ENCODE measurements at regions not wholly inside any gene's neighbourhood (a gene's known extent, or its start where the extent isn't known, plus 50 kb on each side); places are given as distances from the start of the nearest gene placed in this dataset.

GRCh38 chr4:140302151-140302859 is 71.1 kb upstream of the SCOC start:
- DNase-seq, result no peak
- Histone ChIP-seq H3K36me3 (ENCODE audit: control insufficient read depth, insufficient read depth, low read length) (no peaks in the 10 kb centered on the region), H3K4me3 (ENCODE audit: low read length) (no peak overlapping the region), H3K4me1 (ENCODE audit: control insufficient read depth, insufficient read depth, low read length) (no peaks in the 10 kb centered on the region), H3K27ac (ENCODE audit: low read length) (no peak overlapping the region), H3K27me3 (ENCODE audit: control insufficient read depth, insufficient read depth, low read length) (no peaks in the 10 kb centered on the region), H3K9me3 (ENCODE audit: control insufficient read depth, low read depth, low read length) (no peaks in the 10 kb centered on the region)
- WGBS (ENCODE audit: insufficient coverage, low lambda C conversion rate), result 100% methylated on average over 1 of the region's 7 CpGs

GRCh38 chr4:140300271-140300970 is 73.0 kb upstream of the SCOC start:
- Histone ChIP-seq H3K27ac (ENCODE audit: low read length) (no peak overlapping the region), H3K27me3 (ENCODE audit: control insufficient read depth, insufficient read depth, low read length) (no peaks in the 10 kb centered on the region), H3K36me3 (ENCODE audit: control insufficient read depth, insufficient read depth, low read length) (no peaks in the 10 kb centered on the region), H3K9me3 (ENCODE audit: control insufficient read depth, low read depth, low read length) (no peaks in the 10 kb centered on the region), H3K4me3 (ENCODE audit: low read length) (no peak overlapping the region), H3K4me1 (ENCODE audit: control insufficient read depth, insufficient read depth, low read length) (no peaks in the 10 kb centered on the region)
- WGBS (ENCODE audit: insufficient coverage, low lambda C conversion rate), result no CpG with 5 or more reads among the region's 4 CpGs
- no peak for DNase-seq

- Histone ChIP-seq H3K27ac (ENCODE audit: low read length) (no peak overlapping the region), H3K36me3 (ENCODE audit: control insufficient read depth, insufficient read depth, low read length) (no peaks in the 10 kb centered on the region), H3K27me3 (ENCODE audit: control insufficient read depth, insufficient read depth, low read length) (no peaks in the 10 kb centered on the region), H3K4me3 (ENCODE audit: low read length) (no peak overlapping the region), H3K9me3 (ENCODE audit: control insufficient read depth, low read depth, low read length) (no peaks in the 10 kb centered on the region), H3K4me1 (ENCODE audit: control insufficient read depth, insufficient read depth, low read length) (no peaks in the 10 kb centered on the region)
- WGBS (ENCODE audit: insufficient coverage, low lambda C conversion rate), result no CpG with 5 or more reads among the region's 7 CpGs
- no peak for DNase-seq
These were observed 75.4 kb upstream of the SCOC start for GRCh38 chr4:140298001-140298400.

- Histone ChIP-seq H3K27me3 (ENCODE audit: control insufficient read depth, insufficient read depth, low read length) (no peaks in the 10 kb centered on the region), H3K27ac (ENCODE audit: low read length) (no peak overlapping the region), H3K4me3 (ENCODE audit: low read length) (no peak overlapping the region), H3K36me3 (ENCODE audit: control insufficient read depth, insufficient read depth, low read length) (no peaks in the 10 kb centered on the region), H3K9me3 (ENCODE audit: control insufficient read depth, low read depth, low read length) (no peaks in the 10 kb centered on the region), H3K4me1 (ENCODE audit: control insufficient read depth, insufficient read depth, low read length) (no peaks in the 10 kb centered on the region)
- peak; percentile 31 to 58 for DNase-seq
- WGBS (ENCODE audit: insufficient coverage, low lambda C conversion rate), result no CpG with 5 or more reads among the region's 7 CpGs
These were observed 76.2 kb upstream of the SCOC start for GRCh38 chr4:140297221-140297570.

- peak in 1 of 2 donors; percentile 27 for DNase-seq
- Histone ChIP-seq H3K4me3 (ENCODE audit: low read length) (no peak overlapping the region), H3K36me3 (ENCODE audit: control insufficient read depth, insufficient read depth, low read length) (no peaks in the 10 kb centered on the region), H3K4me1 (ENCODE audit: control insufficient read depth, insufficient read depth, low read length) (no peaks in the 10 kb centered on the region), H3K9me3 (ENCODE audit: control insufficient read depth, low read depth, low read length) (no peaks in the 10 kb centered on the region), H3K27me3 (ENCODE audit: control insufficient read depth, insufficient read depth, low read length) (no peaks in the 10 kb centered on the region), H3K27ac (ENCODE audit: low read length) (no peak overlapping the region)
- 27% methylated on average over 2 of the region's 15 CpGs for WGBS (ENCODE audit: insufficient coverage, low lambda C conversion rate)
These were observed 76.9 kb upstream of the SCOC start for GRCh38 chr4:140296335-140297220.

GRCh38 chr4:140293979-140294378 is 79.5 kb upstream of the SCOC start:
- no CpG with 5 or more reads among the region's 2 CpGs for WGBS (ENCODE audit: insufficient coverage, low lambda C conversion rate)
- no peaks in the 10 kb centered on the region for H3K27me3 ChIP-seq (ENCODE audit: control insufficient read depth, insufficient read depth, low read length)
- H3K27ac ChIP-seq (ENCODE audit: low read length), result no peak overlapping the region
- no peak for DNase-seq
- H3K4me1 ChIP-seq (ENCODE audit: control insufficient read depth, insufficient read depth, low read length), result no peaks in the 10 kb centered on the region
- H3K4me3 ChIP-seq (ENCODE audit: low read length), result no peak overlapping the region
- no peaks in the 10 kb centered on the region for H3K36me3 ChIP-seq (ENCODE audit: control insufficient read depth, insufficient read depth, low read length)
- no peaks in the 10 kb centered on the region for H3K9me3 ChIP-seq (ENCODE audit: control insufficient read depth, low read depth, low read length)

- Histone ChIP-seq H3K27ac (ENCODE audit: low read length) (no peak overlapping the region), H3K36me3 (ENCODE audit: control insufficient read depth, insufficient read depth, low read length) (no peaks in the 10 kb centered on the region), H3K4me1 (ENCODE audit: control insufficient read depth, insufficient read depth, low read length) (no peaks in the 10 kb centered on the region), H3K4me3 (ENCODE audit: low read length) (no peak overlapping the region), H3K27me3 (ENCODE audit: control insufficient read depth, insufficient read depth, low read length) (no peaks in the 10 kb centered on the region), H3K9me3 (ENCODE audit: control insufficient read depth, low read depth, low read length) (no peaks in the 10 kb centered on the region)
- DNase-seq, result no peak
- no CpG with 5 or more reads among the region's 4 CpGs for WGBS (ENCODE audit: insufficient coverage, low lambda C conversion rate)
These were observed 82.2 kb upstream of the SCOC start for GRCh38 chr4:140291259-140291658.

- Histone ChIP-seq H3K27me3 (ENCODE audit: control insufficient read depth, insufficient read depth, low read length) (peaks cover under 1% of the 10 kb centered on the region), H3K9me3 (ENCODE audit: control insufficient read depth, low read depth, low read length) (no peaks in the 10 kb centered on the region), H3K27ac (ENCODE audit: low read length) (no peak overlapping the region), H3K4me1 (ENCODE audit: control insufficient read depth, insufficient read depth, low read length) (no peaks in the 10 kb centered on the region), H3K36me3 (ENCODE audit: control insufficient read depth, insufficient read depth, low read length) (no peaks in the 10 kb centered on the region), H3K4me3 (ENCODE audit: low read length) (no peak overlapping the region)
- WGBS (ENCODE audit: insufficient coverage, low lambda C conversion rate), result no CpG with 5 or more reads among the region's 2 CpGs
- no peak for DNase-seq
These were observed 84.0 kb upstream of the SCOC start for GRCh38 chr4:140289486-140289885.

- Histone ChIP-seq H3K9me3 (ENCODE audit: control insufficient read depth, low read depth, low read length) (no peaks in the 10 kb centered on the region), H3K4me3 (ENCODE audit: low read length) (no peak overlapping the region), H3K36me3 (ENCODE audit: control insufficient read depth, insufficient read depth, low read length) (no peaks in the 10 kb centered on the region), H3K4me1 (ENCODE audit: control insufficient read depth, insufficient read depth, low read length) (no peaks in the 10 kb centered on the region), H3K27ac (ENCODE audit: low read length) (no peak overlapping the region), H3K27me3 (ENCODE audit: control insufficient read depth, insufficient read depth, low read length) (peaks cover 9% of the 10 kb centered on the region)
- WGBS (ENCODE audit: insufficient coverage, low lambda C conversion rate), result 80% methylated on average over 1 of the region's 18 CpGs
- no peak for DNase-seq
These were observed 87.0 kb upstream of the SCOC start for GRCh38 chr4:140286456-140286855.

- Histone ChIP-seq H3K36me3 (ENCODE audit: control insufficient read depth, insufficient read depth, low read length) (no peaks in the 10 kb centered on the region), H3K4me3 (ENCODE audit: low read length) (no peak overlapping the region), H3K27ac (ENCODE audit: low read length) (no peak overlapping the region), H3K9me3 (ENCODE audit: control insufficient read depth, low read depth, low read length) (no peaks in the 10 kb centered on the region), H3K27me3 (ENCODE audit: control insufficient read depth, insufficient read depth, low read length) (peaks cover 9% of the 10 kb centered on the region), H3K4me1 (ENCODE audit: control insufficient read depth, insufficient read depth, low read length) (no peaks in the 10 kb centered on the region)
- DNase-seq, result no peak
- 86% methylated on average over 1 of the region's 2 CpGs for WGBS (ENCODE audit: insufficient coverage, low lambda C conversion rate)
These were observed 89.0 kb upstream of the SCOC start for GRCh38 chr4:140284456-140284855.

Data from large intestine (tissue), 3 donors.